Fibroblast of lung (primary cell): ENCODE measurements at regions not wholly inside any gene's neighbourhood (a gene's known extent, or its start where the extent isn't known, plus 50 kb on each side); places are given as distances from the start of the nearest gene placed in this dataset.

ENCODE experiments used
- DNase-seq, 2 donors: peaks; one replicate each; pipeline versions ENCODE4 v3.0.0 to v3.0.0-alpha.2; 2010; ENCODE audit warnings: low read depth in 2 of 2
- H2AFZ ChIP-seq: 2 replicates; pipeline ENCODE4 v1.5.1; 2012; ENCODE audit warnings: low read length, control low read depth, inconsistent platforms
- H3K27ac ChIP-seq: 2 replicates; pipeline ENCODE4 v1.5.1; 2011; ENCODE audit warnings: low read length, control low read depth; ENCODE audit not compliant: insufficient read depth
- H3K27me3 ChIP-seq: 2 replicates; pipeline ENCODE4 v1.5.1; 2011; ENCODE audit warnings: mild to moderate bottlenecking, low read length; ENCODE audit not compliant: control insufficient read depth, insufficient read depth
- H3K36me3 ChIP-seq: 2 replicates; pipeline ENCODE4 v1.5.1; 2011; ENCODE audit warnings: low read length; ENCODE audit not compliant: control insufficient read depth, insufficient read depth
- H3K4me1 ChIP-seq: 2 replicates; pipeline ENCODE4 v1.5.1; 2011; ENCODE audit warnings: low read length; ENCODE audit not compliant: control insufficient read depth, insufficient read depth; ENCODE audit errors: extremely low read depth
- H3K4me2 ChIP-seq: 2 replicates; pipeline ENCODE4 v1.5.1; 2011; ENCODE audit warnings: low read length, control low read depth; ENCODE audit not compliant: insufficient read depth; ENCODE audit errors: extremely low read depth
- H3K4me3 ChIP-seq, 4 experiments: fragments of 200-600 bp in 1 of 4; sonication (generic) in 1 of 4; replicated peaks in 1 of 4; 2 replicates each; pipeline ENCODE4 v1.5.1; 2011 to 2016; ENCODE audit warnings: low read length in 4 of 4, low read depth in 3 of 4, mild to moderate bottlenecking in 3 of 4, control low read depth in 2 of 4, inconsistent platforms in 1 of 4, mixed read lengths in 1 of 4; ENCODE audit not compliant: insufficient read depth in 1 of 4; ENCODE audit errors: control extremely low read depth in 1 of 4
- H3K79me2 ChIP-seq: 2 replicates; pipeline ENCODE4 v1.5.1; 2012; ENCODE audit warnings: mild to moderate bottlenecking, low read length, inconsistent platforms; ENCODE audit not compliant: control insufficient read depth, insufficient read depth
- H3K9ac ChIP-seq: 2 replicates; pipeline ENCODE4 v1.5.1; 2011; ENCODE audit warnings: mild to moderate bottlenecking, low read length, control low read depth; ENCODE audit not compliant: insufficient read depth
- H3K9me3 ChIP-seq: 2 replicates; pipeline ENCODE4 v1.5.1; 2012; ENCODE audit warnings: low read depth, low read length; ENCODE audit not compliant: control insufficient read depth, insufficient read depth
- H4K20me1 ChIP-seq: 2 replicates; pipeline ENCODE4 v1.5.1; 2011; ENCODE audit warnings: low read length; ENCODE audit not compliant: control insufficient read depth, insufficient read depth; ENCODE audit errors: extremely low read depth
- CTCF ChIP-seq, 2 donors: IDR thresholded peaks in 1 of 2; conservative IDR thresholded peaks in 1 of 2; 1 replicate in 1 of 2; 2 replicates in 1 of 2; pipeline ENCODE4 v1.5.1; 2011 to 2012; ENCODE audit warnings: low read length in 2 of 2, control low read depth in 1 of 2, inconsistent platforms in 1 of 2, low read depth in 1 of 2, mild to moderate bottlenecking in 1 of 2
- EZH2 ChIP-seq: IDR thresholded peaks from 2 replicates; pipeline ENCODE4 v1.5.1; 2012; ENCODE audit warnings: low read length, control low read depth, mild to moderate bottlenecking; ENCODE audit errors: missing control alignments

DNA sequence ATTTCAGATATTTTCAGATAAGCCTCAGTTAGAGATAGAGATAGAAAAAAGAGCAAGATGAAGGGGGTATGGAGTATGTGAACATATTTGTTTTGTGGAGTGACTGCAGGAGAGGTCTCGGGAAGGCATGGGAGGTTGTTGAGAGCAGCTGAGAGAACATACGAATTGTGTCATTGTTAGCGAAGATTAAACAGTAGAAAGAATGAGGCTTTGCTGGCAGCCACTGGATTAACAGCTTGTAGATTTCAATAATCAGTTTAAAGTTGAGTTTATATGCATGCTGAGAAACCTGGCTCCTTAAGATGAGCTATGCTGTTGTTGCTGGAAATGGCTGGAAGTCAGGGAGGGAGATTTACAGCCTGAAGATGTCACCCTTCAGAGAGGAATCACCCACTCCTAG is 100.9 kb upstream of the SORCS3 start:
- no peaks in the 10 kb centered on the region for H3K36me3 ChIP-seq
- no peak overlapping the region for H3K4me3 ChIP-seq
- H3K79me2 ChIP-seq: no peaks in the 10 kb centered on the region
- no peaks in the 10 kb centered on the region for H4K20me1 ChIP-seq
- H3K4me1 ChIP-seq: no peaks in the 10 kb centered on the region
- H3K4me2 ChIP-seq: no peak overlapping the region
- H2AFZ ChIP-seq: no peak overlapping the region
- H3K27me3 ChIP-seq: no peaks in the 10 kb centered on the region
- H3K9ac ChIP-seq: no peak overlapping the region
- DNase-seq: no peak
- no peak for TF ChIP-seq CTCF (conservative IDR thresholded peaks at IDR 0.05 in 1 of 2, IDR thresholded peaks at IDR 0.05 in 1 of 2; ENCODE audit: low read depth in 1 of 2, low read length in 2 of 2)
- no peak for TF ChIP-seq EZH2
- no peaks in the 10 kb centered on the region for H3K9me3 ChIP-seq
- no peak overlapping the region for H3K27ac ChIP-seq

GRCh38 chr10:104541820-104542219 is 99.3 kb upstream of the SORCS3 start:
- Histone ChIP-seq H3K27me3 (no peaks in the 10 kb centered on the region), H3K9me3 (no peaks in the 10 kb centered on the region)

GRCh38 chr10:104546336-104546735 is 94.8 kb upstream of the SORCS3 start:
- H3K27me3 ChIP-seq: no peaks in the 10 kb centered on the region
- no peak overlapping the region for H3K9ac ChIP-seq
- no peak overlapping the region for H3K27ac ChIP-seq
- no peaks in the 10 kb centered on the region for H3K4me1 ChIP-seq
- H3K4me3 ChIP-seq: no peak overlapping the region
- no peak for DNase-seq
- no peaks in the 10 kb centered on the region for H4K20me1 ChIP-seq
- no peaks in the 10 kb centered on the region for H3K79me2 ChIP-seq
- no peak overlapping the region for H3K4me2 ChIP-seq
- H3K9me3 ChIP-seq: no peaks in the 10 kb centered on the region
- no peak overlapping the region for H2AFZ ChIP-seq
- no peaks in the 10 kb centered on the region for H3K36me3 ChIP-seq
- no peak for TF ChIP-seq CTCF (conservative IDR thresholded peaks at IDR 0.05 in 1 of 2, IDR thresholded peaks at IDR 0.05 in 1 of 2; ENCODE audit: low read depth in 1 of 2, low read length in 2 of 2)
- no peak for TF ChIP-seq EZH2

More at GRCh38 chr10:104541820-104542219, 99.3 kb upstream of the SORCS3 start:
- Histone ChIP-seq H3K79me2 (no peaks in the 10 kb centered on the region), H3K4me2 (no peak overlapping the region), H3K36me3 (no peaks in the 10 kb centered on the region), H4K20me1 (no peaks in the 10 kb centered on the region), H3K4me3 (no peak overlapping the region), H3K27ac (no peak overlapping the region), H3K4me1 (no peaks in the 10 kb centered on the region), H2AFZ (no peak overlapping the region), H3K9ac (no peak overlapping the region)
- TF ChIP-seq EZH2: no peak
- TF ChIP-seq CTCF (conservative IDR thresholded peaks at IDR 0.05 in 1 of 2, IDR thresholded peaks at IDR 0.05 in 1 of 2; ENCODE audit: low read depth in 1 of 2, low read length in 2 of 2): no peak
- no peak for DNase-seq
